ENCODE measurements at regions not wholly inside any gene's neighbourhood (a gene's known extent, or its start where the extent isn't known, plus 50 kb on each side); places are given as distances from the start of the nearest gene placed in this dataset.
"Not testable (repeated sequence)": the region's sequence is repeated elsewhere in the genome, so short reads cannot be mapped to it uniquely, and the experiment has no call there.

GRCh38 chr7:131014906-131015656, 281.1 kb upstream of the KLF14 start:
- DNase-seq (ENCODE audit: low read depth, low spot score) = no peak

DNA sequence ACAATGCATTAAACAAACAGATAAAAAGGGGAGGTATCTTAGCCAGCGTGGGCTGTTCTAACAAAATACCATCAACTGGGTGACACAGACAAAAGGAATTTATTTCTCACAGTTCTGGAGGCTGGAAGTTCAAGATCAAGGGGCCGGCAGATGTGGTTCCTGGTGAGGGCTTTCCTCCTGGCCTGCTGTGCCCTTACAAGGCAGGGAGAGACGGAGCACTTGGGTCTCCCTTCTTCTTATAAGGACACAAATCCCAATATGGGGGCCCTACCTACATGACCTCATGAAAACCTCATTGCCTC, 281.6 kb upstream of the KLF14 start:
- peak; percentile 1 for DNase-seq (ENCODE audit: low read depth, low spot score)

GRCh38 chr7:131016230-131016629, 282.2 kb upstream of the KLF14 start:
- DNase-seq (ENCODE audit: low read depth, low spot score) = no peak

DNA sequence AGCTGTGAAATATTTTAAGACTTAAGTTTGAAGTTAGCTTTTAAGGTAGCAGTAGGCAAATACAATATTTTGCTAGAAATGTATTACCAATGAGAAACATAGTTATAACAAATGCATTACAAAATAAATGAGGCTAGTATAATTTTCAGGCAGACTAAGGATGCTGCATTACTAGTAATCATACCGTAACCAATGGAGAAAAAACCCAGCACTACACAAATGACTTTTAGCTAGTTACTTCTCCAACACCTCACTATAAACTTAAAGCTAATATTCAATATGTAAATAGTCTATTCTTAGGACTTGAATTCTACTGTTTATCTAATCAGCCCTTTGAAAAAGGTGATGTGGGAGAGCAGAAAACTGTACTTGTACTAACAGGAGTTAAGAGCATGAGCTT, 285.3 kb upstream of the KLF14 start:
- no peak for DNase-seq (ENCODE audit: low read depth, low spot score)

DNA sequence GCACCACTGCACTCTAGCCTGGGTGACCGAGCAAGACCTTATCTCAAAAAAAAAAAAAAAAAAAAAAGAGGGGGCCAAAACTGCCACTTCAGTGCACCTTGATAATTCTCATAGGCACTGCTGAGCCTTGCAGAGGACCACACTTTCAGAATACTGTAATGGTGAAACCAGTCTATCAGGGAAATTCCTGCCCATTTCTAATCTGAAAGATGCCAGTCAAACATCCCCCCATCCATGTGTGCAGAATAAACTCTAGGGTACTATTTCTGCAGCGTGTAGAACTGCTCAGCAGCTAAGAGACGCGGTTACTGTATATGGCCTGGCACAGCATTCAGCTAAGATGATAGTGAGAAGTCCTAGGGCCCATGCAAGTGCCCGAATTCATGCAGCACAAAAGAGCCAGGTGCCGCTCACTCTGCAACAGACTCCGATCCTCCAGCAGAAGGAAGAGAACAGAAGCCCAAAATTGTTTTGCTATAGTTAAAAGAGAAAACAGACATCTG, 286.8 kb upstream of the KLF14 start:
- no peak for DNase-seq (ENCODE audit: low read depth, low spot score)

GRCh38 chr7:131021460-131021859, 287.5 kb upstream of the KLF14 start:
- no peak for DNase-seq (ENCODE audit: low read depth, low spot score)

DNA sequence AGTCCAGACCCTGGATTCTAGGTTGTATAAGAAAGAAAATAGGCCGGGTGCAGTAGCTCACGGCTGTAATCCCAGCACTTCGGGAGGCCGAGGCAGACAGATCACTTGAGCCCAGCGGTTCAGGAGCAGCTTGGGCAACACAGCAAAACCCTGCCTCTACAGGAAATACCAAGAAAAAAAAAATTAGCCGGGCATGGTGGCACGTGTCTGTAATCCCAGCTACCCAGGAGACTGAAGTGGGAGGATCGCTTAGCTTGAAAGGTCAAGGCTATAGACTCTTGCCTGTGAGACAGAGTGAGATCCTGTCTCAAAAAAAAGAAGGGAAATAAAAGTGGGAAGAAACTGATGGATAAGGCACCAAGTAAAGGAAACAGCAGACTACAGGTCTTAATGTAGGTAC, 287.9 kb upstream of the KLF14 start:
- no peak for DNase-seq (ENCODE audit: low read depth, low spot score)

GRCh38 chr7:131026297-131027000, 292.4 kb upstream of the KLF14 start:
- no peak for DNase-seq (ENCODE audit: low read depth, low spot score)

DNA sequence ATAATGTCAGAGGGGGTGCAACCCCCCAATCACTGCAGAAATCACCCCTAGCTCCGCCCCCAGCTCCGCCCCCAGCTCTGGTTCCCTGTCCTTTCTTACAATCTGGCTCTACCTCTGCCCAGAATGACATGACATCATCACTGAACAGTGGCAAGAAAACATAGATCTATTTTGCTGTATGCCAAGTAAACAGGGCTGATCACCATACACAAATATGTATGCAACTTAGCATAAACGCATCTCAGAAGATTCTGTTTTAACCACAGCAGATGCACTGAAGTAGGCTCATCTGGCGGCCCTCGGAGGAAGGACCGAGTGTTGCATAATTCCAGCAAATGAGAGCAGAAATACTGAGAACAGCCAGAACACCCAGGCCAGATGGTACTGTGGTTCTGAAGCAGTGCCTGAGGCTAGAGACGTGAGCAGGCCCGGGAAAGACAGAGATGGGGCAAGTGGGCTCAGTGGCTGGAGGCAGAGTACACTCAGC, 293.3 kb upstream of the KLF14 start:
- peak; percentile 23 for DNase-seq (ENCODE audit: low read depth, low spot score)

- DNase-seq (ENCODE audit: low read depth, low spot score) = no peak
Measured at GRCh38 chr7:131028295-131028694, 294.3 kb upstream of the KLF14 start.

DNA sequence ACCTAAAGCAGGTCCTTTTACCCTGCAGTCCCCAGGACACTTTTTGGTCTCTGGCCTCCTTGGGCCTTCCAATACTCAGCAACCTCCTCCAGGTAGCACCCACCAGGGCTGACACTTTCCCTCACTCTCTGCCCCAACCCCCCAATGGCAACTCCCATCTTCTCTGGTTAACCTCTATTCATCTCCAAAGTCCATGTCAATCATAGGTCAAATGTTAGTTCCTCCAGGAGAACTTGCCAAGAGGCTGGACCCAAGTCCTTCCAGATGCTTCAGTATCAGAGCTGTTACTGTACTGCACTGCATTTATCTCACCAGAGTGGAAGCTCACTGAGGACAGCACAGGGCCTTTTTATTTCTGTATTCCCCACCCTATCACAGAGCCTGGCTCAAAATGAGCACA, 295.0 kb upstream of the KLF14 start:
- DNase-seq (ENCODE audit: low read depth, low spot score) = no peak

- DNase-seq (ENCODE audit: low read depth, low spot score) = no peak
Measured at GRCh38 chr7:131031099-131031868, 296.4 kb upstream of the MKLN1 start.

DNA sequence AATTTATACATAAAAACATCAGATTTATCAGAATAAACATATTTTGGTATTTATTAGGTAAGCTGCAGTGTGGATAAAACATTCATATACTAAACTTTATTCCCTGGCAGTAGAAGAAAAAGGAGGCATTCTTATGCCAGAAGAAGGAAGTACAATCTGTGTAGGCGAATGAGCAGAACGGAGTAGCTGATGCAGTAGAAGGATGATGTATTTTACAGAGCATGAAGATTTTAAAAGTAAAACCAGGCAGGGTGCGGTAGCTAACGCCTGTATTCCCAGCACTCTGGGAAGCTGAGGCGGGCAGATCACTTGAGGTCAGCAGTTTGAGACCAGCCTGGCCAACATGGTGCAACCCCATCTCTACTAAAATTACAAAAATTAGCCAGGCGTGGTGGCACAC, 294.9 kb upstream of the MKLN1 start:
- DNase-seq (ENCODE audit: low read depth, low spot score) = no peak

GRCh38 chr7:131034166-131034881, 293.4 kb upstream of the MKLN1 start:
- no peak for DNase-seq (ENCODE audit: low read depth, low spot score)

- DNase-seq (ENCODE audit: low read depth, low spot score) = no peak
Measured at GRCh38 chr7:131035088-131035770, 292.4 kb upstream of the MKLN1 start.

- no peak for DNase-seq (ENCODE audit: low read depth, low spot score)
Measured at GRCh38 chr7:131038153-131038552, 289.5 kb upstream of the MKLN1 start.

DNA sequence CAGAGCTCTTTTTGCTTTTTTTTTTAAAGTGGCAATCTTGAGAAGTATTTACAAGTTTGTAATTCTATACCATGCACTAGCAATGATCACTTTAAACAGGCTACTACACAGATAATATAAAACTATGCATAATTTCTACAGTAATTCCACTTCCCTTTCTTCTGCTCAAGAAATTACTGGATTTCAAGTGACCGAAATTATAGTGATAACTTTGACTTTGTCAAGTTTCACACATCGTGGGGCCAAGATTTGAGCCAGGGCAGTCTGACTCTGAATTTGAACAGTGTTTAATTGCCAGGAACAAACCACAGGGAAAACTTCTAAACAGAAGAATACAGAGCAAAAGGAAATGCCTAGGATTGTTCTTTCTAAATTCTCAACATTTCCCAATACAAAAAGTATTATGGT, 288.3 kb upstream of the MKLN1 start:
- DNase-seq (ENCODE audit: low read depth, low spot score) = no peak

- DNase-seq (ENCODE audit: low read depth, low spot score) = no peak
Measured at GRCh38 chr7:131039836-131040235, 287.8 kb upstream of the MKLN1 start.

GRCh38 chr7:131040467-131040932, 287.2 kb upstream of the MKLN1 start:
- DNase-seq (ENCODE audit: low read depth, low spot score) = peak; percentile 70

DNA sequence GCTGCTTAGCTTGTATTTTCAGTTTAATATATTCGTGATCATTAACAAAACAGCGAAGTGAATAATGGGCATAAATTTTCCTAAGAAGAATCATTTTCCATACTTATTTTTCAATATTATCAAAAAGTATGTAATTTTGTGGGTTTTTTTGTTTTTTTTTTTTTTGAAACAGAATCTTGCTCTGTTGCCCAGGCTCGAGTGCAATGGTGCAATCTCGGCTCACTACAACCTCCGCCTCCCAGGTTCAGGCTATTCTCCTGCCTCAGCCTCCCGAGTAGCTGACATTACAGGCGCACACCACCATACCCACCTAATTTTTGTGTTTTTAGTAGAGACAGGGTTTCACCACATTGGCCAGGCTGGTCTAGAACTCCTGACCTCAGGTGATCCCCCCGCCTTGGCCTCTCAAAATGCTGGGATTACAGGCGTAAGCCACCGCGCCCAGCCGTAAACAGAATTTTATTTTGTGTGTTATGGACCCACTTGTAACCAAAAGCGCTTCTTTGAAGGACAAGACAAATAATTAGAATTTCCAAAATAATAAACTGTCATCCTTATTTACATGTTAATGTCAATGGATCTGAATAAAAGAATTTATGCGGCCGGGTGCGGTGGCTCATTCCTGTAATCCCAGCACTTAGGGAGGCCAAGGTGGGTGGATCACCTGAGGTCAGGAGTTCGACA, 286.5 kb upstream of the MKLN1 start:
- not testable (repeated sequence) for DNase-seq (ENCODE audit: low read depth, low spot score)

Data from ELF-1 (cell line).